ENCODE measurements at regions not wholly inside any gene's neighbourhood (a gene's known extent, or its start where the extent isn't known, plus 50 kb on each side); places are given as distances from the start of the nearest gene placed in this dataset.

DNA sequence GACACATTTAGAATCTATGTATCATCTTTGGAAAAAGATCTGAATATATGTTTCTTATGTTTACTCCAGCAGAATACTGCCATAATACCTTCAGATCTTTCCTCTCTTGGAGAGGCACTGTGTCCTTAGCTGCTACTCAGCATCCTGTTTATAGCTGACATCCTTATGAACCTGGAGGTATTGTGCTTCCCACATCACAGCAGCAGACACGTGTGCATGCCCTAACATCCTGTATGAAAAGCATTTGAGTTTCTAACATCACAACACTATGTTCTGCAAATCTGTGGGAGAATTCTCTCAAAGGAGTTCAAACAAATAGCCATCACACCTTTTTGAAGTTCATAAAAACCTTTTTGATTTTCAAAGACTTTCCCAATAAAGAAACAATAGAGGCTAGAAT is 216.0 kb downstream of the GJA1 start:
- no TSS peak for BruUV-seq (replicated peaks)
- intact Hi-C loops (cut with micrococcal nuclease; ENCODE audit: unreplicated experiment): no loop called here
- ATAC-seq (no peak), DNase-seq (ENCODE audit: low read depth, low spot score) (no peak)
- in situ Hi-C loops (cut with HindIII; ENCODE audit: low pct_unique_long_range_greater_than_20kb, low sequenced_read_pairs): no loop called here
- Histone ChIP-seq H3K9me3 (ENCODE audit: control insufficient read depth, insufficient read depth, low read depth, low read length) (no peaks in the 10 kb centered on the region), H3K4me1 (ENCODE audit: control insufficient read depth, insufficient read depth, low read length) (no peaks in the 10 kb centered on the region), H3K4me3 (ENCODE audit: low read depth in 2 of 2, low read length in 2 of 2) (no peak overlapping the region), H3K36me3 (ENCODE audit: control insufficient read depth, insufficient read depth, low read length) (no peaks in the 10 kb centered on the region), H3K27ac (ENCODE audit: low read length) (no peak overlapping the region), H3K27me3 (ENCODE audit: control insufficient read depth, insufficient read depth, low read length) (no peaks in the 10 kb centered on the region)
- CTCF ChIA-PET: no interaction called here
- no peak for TF ChIP-seq SIN3A (IDR thresholded peaks at IDR 0.05; ENCODE audit: borderline replicate concordance, insufficient read depth, low read depth, low read length)
- TF ChIP-seq, protein P1, sequence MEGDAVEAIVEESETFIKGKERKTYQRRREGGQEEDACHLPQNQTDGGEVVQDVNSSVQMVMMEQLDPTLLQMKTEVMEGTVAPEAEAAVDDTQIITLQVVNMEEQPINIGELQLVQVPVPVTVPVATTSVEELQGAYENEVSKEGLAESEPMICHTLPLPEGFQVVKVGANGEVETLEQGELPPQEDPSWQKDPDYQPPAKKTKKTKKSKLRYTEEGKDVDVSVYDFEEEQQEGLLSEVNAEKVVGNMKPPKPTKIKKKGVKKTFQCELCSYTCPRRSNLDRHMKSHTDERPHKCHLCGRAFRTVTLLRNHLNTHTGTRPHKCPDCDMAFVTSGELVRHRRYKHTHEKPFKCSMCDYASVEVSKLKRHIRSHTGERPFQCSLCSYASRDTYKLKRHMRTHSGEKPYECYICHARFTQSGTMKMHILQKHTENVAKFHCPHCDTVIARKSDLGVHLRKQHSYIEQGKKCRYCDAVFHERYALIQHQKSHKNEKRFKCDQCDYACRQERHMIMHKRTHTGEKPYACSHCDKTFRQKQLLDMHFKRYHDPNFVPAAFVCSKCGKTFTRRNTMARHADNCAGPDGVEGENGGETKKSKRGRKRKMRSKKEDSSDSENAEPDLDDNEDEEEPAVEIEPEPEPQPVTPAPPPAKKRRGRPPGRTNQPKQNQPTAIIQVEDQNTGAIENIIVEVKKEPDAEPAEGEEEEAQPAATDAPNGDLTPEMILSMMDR (IDR thresholded peaks at IDR 0.05): no peak
- TF ChIP-seq POLR2AphosphoS5 (IDR thresholded peaks at IDR 0.05; ENCODE audit: low read depth, low read length): no peak
- no peak for TF ChIP-seq TCF7L2 (IDR thresholded peaks at IDR 0.05; ENCODE audit: low read depth, low read length)
- TF ChIP-seq, protein P2, sequence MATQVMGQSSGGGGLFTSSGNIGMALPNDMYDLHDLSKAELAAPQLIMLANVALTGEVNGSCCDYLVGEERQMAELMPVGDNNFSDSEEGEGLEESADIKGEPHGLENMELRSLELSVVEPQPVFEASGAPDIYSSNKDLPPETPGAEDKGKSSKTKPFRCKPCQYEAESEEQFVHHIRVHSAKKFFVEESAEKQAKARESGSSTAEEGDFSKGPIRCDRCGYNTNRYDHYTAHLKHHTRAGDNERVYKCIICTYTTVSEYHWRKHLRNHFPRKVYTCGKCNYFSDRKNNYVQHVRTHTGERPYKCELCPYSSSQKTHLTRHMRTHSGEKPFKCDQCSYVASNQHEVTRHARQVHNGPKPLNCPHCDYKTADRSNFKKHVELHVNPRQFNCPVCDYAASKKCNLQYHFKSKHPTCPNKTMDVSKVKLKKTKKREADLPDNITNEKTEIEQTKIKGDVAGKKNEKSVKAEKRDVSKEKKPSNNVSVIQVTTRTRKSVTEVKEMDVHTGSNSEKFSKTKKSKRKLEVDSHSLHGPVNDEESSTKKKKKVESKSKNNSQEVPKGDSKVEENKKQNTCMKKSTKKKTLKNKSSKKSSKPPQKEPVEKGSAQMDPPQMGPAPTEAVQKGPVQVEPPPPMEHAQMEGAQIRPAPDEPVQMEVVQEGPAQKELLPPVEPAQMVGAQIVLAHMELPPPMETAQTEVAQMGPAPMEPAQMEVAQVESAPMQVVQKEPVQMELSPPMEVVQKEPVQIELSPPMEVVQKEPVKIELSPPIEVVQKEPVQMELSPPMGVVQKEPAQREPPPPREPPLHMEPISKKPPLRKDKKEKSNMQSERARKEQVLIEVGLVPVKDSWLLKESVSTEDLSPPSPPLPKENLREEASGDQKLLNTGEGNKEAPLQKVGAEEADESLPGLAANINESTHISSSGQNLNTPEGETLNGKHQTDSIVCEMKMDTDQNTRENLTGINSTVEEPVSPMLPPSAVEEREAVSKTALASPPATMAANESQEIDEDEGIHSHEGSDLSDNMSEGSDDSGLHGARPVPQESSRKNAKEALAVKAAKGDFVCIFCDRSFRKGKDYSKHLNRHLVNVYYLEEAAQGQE (IDR thresholded peaks at IDR 0.05; ENCODE audit: insufficient read depth in 1 of 2, low read depth in 2 of 2, low read length in 1 of 2): no peak
- POLR2A ChIA-PET: no interaction called here

DNA sequence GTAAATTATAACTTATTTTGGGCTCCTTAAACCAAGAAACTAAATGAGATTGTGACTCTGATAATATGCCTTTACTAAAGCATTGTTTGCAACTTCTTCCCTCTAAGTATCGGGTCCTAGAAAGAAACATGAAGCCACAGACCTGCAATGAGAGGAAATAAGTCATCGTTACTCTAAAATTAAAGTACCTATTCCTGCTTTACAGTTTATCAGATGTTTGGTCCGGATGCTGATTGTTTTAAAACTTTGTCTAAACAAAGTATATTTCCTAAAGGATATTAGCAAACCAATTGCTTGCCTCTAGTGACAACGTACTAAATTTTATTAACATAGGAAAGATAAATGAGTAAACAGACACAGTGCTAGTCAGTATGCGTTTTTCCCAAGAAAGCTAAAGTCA is 216.8 kb downstream of the GJA1 start:
- no peaks in the 10 kb centered on the region for H3K36me3 ChIP-seq (ENCODE audit: control insufficient read depth, insufficient read depth, low read length)
- intact Hi-C loops (cut with micrococcal nuclease; ENCODE audit: unreplicated experiment) (no loop called here), in situ Hi-C loops (cut with HindIII; ENCODE audit: low pct_unique_long_range_greater_than_20kb, low sequenced_read_pairs) (no loop called here)
- DNase-seq (ENCODE audit: low read depth, low spot score): no peak
- ChIA-PET POLR2A (no interaction called here), CTCF (no interaction called here)
- ATAC-seq: no peak
- no TSS peak for BruUV-seq (replicated peaks)
- H3K4me1 ChIP-seq (ENCODE audit: control insufficient read depth, insufficient read depth, low read length): no peaks in the 10 kb centered on the region
- TF ChIP-seq POLR2AphosphoS5 (IDR thresholded peaks at IDR 0.05; ENCODE audit: low read depth, low read length): no peak
- TF ChIP-seq, protein P1 (IDR thresholded peaks at IDR 0.05): no peak
- TF ChIP-seq, protein P2 (IDR thresholded peaks at IDR 0.05; ENCODE audit: insufficient read depth in 1 of 2, low read depth in 2 of 2, low read length in 1 of 2): no peak
- TF ChIP-seq SIN3A (IDR thresholded peaks at IDR 0.05; ENCODE audit: borderline replicate concordance, insufficient read depth, low read depth, low read length): no peak
- no peak for TF ChIP-seq TCF7L2 (IDR thresholded peaks at IDR 0.05; ENCODE audit: low read depth, low read length)
- H3K27me3 ChIP-seq (ENCODE audit: control insufficient read depth, insufficient read depth, low read length): no peaks in the 10 kb centered on the region
- H3K9me3 ChIP-seq (ENCODE audit: control insufficient read depth, insufficient read depth, low read depth, low read length): no peaks in the 10 kb centered on the region
- no peak overlapping the region for H3K4me3 ChIP-seq (ENCODE audit: low read depth in 2 of 2, low read length in 2 of 2)
- H3K27ac ChIP-seq (ENCODE audit: low read length): no peak overlapping the region

All from Panc1 (cell line).